NCI-H69 (cell line): ENCODE measurements at regions not wholly inside any gene's neighbourhood (a gene's known extent, or its start where the extent isn't known, plus 50 kb on each side); places are given as distances from the start of the nearest gene placed in this dataset.

Source experiments
- DNase-seq: peaks from one replicate; lab custom pipeline; 2025; lab: John Stamatoyannopoulos, UW

DNA sequence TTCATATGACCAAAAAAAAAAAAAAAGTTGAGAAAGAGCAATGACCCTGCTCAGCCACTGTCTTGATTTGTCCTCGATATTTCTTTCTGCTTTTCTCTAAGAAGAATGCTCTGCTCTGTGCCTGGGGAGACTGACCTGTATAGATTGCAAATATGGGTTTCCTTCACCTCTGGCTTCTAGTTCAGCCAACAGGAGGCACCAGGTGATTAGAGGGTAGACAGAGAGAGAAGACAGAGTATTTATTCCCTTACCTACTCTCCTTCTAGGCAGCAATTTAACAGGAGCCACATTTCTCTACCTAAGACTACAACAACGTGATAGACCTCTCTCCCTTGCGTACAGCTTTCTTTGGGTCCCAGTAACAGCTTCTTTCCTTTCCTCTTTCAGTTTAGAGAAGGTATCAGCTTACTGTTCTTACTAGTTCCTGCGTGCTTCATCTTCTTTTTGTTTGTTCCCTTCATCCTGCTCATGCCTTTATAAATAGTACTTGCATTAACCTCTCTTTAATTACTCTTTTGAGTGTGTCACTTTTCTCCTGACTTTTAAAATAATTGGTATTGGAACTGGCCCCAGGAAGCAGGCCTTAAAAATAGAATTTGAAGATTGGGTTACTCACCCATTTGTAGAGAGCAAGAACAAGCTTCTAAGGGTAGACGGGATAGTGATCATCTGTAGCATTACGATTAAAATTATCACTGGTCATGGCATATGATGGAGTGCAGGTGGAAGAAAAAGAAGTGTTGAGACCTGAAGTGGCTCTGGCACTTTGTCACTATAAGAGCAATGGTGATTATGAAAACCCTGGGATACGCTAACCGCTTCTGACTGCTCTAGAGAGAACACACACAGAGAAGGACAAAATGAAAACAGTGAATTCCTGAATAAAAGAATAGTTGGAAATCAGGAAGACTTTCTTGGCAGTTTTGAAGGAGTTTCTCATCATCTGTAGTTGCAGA lies 161.2 kb upstream of the FSTL4 start:
- peak; percentile 56 for DNase-seq

DNA sequence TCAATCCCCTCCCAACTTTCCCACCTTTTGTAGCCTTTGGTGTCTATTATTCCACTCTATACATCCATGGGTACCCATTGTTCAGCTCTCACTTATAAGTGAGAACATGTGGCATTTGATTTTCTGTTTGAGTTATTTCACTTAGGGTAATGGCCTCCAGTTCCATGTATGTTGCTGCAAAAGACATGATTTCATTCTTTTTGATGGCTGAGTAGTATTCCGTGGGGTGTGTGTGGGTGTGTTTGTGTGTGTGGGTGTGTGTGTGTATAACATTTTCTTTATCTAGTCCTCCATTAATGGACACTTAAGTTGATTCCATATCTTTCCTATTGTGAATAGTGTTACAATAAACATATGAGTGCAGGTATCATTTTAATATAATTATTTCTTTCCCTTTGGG lies 157.5 kb upstream of the FSTL4 start:
- no peak for DNase-seq

DNA sequence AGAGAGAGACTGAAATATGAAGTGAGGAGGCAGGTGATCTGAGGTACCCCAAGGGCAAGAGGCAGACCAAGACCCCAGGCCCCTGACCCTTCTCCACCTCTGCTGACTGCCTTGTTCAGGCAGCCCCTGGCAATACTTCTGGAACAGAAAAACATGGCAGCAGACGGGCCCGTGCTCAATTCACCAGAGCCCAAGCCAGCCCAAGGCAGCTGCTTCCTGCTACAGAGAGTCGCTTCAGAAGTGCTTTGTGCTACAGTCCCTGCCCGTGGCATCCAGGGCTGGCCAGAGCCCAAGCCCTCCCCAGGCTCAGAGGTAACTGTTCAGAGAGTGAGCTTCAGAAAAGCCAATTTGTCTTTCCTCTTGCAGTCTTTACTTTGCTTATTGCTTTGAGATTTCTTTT lies 151.4 kb upstream of the FSTL4 start:
- DNase-seq, result no peak

DNA sequence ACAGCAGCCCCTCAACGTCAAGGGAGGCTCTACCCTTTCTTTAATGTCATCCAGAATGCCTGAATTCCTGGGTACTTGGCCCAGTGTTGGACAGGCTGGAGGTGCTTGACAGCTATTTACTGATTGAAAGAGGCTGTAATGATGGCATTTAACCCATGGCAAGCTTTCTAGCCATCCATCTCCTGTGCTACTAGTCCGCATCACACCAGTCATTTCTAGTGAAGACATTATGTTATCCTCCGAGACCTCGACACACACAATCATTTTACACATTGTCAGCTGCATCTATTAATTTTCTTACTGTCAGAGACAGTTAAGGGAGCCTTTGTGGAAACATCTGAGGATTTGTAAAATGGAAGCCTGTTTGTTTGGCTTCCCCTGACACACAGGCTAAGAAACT lies 149.3 kb upstream of the FSTL4 start:
- DNase-seq, result no peak

DNA sequence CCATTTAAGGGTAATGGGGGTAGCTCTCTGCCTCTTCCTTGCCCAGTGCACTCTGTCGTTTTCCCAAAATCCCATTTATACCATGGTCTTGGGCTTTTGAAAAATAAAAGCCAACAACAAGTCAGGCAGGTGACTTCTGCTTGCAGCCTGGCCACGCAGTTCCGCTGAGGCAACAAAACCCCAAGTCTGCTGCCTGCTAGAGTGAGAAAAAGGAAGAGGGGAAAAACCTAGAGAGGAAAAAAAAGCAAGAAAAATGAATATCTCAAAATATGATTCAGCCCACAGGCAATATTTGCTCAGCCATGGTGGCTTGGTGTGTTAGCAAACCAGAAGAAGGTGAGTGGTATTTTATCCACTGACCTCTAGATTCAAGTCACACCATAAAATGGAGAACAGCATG lies 148.2 kb upstream of the FSTL4 start:
- no peak for DNase-seq

DNA sequence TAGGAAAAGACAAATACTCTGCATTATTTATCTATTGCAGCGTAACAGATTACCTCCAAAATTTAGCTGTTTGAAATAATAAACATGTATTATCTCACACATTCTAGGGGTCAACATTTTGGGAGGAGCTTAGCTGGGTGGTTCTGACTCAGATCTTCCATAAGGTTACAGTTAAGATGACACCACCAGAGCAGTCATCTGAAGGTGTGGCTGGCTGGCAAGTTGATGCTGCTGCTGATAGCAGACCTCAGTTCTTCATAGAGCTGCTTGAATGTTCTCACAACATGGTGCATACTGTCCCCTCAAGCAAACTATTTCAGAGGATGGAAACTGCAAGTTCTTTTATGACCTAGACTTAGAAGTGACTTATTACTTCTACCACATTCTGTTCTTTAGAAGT lies 146.3 kb upstream of the FSTL4 start:
- no peak for DNase-seq

DNA sequence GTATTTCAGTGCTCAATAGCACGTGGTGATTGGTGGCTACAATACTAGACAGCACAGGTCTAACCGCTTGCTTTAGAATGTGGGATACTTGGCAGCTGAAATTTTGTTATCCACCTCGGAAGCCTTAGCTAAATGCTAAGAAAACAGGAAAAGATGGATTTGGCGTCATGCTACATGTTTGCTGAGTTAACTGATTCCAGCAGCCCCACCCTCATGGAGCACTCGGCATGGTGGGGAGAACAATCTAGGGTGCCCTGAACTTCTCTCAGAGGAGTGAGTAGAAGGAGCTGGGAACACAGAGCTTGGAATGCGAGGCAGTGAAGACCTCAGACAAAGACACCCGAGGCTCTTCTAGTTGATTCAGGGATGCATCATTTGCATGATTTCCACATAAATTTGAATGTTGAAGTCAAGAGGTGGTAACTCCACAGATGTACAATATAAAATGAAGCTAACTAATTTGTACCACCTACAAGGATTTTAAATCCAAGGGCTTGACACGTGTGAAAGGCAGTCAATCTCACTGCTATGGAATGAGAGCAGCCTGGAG lies 145.1 kb upstream of the FSTL4 start:
- DNase-seq, result no peak

DNA sequence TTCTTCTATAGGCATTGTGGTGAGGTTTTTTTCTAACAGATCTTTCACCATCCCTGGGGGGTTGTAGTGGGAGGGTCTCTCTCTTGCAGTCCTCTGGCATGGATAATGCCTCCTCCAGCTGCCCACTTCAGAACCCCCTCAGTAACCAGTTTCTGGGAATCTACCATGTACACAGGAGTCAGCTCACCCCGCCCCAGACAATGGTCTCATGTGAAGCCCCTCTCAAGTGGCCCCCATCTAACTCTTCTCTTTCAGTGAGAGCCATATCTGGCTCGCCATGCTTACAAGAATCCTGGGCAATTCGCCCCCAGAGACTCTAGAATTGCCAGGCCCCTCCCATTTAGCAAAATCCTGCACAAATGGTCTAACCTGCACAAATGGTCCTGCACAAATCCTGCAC lies 144.4 kb upstream of the FSTL4 start:
- no peak for DNase-seq

DNA sequence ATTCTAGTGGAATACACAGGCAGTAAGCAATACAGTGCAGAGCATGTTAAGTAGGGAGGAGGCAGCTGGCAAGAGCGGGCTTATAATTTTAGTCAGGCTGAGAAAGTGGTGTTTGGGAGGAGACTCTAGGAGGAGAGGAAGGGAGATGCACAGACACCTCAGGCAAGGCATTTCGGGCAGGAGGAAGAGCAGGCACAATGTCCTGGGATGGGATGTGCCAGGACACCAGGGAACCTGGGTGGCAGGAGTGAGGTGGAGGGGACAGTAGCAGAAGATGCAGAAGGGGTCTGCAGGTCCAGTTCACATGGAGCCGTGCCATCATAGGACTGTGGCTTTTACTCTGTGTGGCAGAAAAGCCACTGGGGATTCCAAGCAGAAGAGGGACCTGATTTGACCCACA lies 143.7 kb upstream of the FSTL4 start:
- no peak for DNase-seq

DNA sequence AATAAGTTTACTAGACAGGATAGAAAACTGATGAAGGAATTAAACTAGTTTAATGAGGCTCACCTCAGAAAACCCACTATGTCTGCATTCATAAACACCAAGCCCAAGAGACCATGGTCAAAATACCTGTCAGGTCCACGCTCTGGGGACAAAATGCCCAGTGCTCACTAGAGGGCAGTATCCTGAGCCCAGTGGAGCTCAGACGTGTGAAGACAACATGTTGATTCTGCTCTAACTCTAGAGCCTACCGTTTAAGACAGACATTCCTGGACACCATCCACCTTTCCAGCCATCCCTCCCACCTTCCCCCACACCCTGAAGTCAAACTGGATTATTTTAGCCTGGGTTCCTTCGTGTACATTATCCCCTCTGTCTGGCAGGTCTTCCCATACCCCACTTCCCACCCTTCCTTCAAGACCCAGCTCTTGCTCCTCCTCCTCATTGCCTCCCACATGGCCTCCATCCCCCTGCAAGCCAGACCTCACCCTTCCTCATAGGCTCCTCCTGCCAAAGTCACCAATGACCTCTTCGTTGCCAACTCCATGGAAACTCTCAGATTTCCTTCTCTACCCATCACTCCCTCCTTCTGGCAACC lies 142.3 kb upstream of the FSTL4 start:
- peak; percentile 78 for DNase-seq

DNA sequence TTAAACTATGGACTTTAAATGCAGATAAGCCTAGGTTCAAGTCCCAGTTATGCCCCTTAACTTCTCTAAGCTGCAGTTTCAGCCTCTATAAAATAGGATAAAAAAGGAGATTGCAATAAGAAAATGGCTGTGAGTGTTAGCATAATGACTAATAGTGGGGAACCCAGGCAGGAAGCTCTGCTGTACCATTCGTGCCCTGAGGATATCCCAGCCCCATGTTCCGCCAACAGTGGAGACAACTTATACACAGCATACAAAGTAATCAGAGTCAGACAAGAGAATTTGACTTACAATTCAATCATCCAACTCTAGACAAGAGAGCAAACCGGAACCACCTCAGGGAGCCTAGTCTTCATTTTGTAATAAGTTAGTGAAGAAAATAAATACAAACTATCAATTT lies 141.5 kb upstream of the FSTL4 start:
- peak; percentile 67 for DNase-seq

DNA sequence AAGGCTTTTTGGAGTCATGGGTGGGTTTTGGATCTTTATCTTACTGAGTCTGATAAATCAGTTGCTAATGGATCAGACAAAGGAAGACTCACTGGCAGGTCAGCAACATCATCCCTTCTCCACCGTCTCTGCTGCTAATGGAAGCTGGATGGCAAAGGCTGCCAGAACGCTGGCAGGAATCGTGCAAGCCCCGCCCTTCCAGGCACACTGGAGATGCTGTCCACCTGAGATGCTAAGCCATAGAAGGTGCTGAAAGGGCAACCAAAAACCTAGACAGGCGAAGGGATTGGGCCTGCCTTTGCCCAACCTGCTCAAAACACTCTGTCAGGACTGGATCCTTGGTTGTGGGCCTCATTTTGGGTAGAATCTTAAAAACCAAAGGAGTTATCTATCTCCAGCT lies 139.5 kb upstream of the FSTL4 start:
- peak; percentile 59 for DNase-seq

DNA sequence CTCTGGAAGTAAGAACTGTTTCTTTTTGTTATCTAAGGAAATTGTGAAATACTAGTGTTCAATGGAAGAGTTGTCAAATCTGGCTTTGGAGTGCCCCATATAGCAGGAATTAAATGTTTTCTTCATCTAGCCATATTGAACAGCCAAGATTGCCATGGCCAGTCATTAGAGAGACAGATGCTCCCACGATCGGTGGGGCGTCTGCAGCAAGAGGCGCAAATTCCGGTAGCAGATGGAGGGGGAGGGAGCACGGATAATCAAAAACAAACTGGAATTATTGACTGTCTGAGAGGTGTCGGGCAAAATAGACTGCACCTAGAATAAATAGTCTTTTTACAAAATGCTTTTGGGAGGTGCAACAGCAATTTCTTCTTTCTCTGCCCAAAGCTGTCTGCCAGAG lies 139.1 kb upstream of the FSTL4 start:
- DNase-seq, result peak; percentile 61

DNA sequence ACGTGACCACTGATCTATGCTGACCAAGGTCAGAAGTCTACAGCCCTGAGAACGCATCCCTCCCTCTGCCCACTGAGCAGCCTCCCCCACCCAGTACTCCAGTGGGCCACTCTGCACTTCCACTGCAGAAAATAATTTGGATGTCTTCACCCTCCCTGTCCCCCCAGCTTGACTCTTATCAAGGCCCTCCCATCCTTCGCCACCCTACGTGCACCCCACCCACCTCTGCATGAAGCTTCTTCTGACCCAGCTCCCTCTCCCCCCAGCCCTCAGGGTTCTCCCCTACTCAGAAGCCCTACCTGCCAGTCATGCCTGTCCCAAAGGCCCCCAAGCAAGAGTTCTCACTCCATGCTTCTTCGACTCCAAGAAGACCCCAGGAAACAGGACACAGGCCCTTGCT lies 138.5 kb upstream of the FSTL4 start:
- DNase-seq, result no peak

DNA sequence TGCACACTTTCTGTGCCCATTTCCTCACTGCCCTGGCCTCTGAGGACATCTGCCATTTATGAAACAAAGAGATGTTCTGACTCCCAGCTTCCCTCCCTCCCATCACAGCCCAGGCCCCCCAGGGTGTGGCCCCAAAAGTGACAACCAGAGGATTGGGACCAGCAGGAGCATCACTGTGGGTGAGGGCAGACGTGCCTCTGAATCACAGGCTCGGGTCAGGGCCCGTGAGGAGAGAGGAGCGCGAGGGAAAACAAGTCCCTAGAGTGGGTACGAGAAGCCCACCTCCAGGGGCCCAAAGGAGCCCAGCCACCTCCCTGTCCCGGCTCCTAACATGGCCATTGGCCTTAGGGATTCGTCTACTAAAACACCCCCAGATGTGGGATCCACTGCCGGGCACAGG lies 138.0 kb upstream of the FSTL4 start:
- DNase-seq, result no peak

DNA sequence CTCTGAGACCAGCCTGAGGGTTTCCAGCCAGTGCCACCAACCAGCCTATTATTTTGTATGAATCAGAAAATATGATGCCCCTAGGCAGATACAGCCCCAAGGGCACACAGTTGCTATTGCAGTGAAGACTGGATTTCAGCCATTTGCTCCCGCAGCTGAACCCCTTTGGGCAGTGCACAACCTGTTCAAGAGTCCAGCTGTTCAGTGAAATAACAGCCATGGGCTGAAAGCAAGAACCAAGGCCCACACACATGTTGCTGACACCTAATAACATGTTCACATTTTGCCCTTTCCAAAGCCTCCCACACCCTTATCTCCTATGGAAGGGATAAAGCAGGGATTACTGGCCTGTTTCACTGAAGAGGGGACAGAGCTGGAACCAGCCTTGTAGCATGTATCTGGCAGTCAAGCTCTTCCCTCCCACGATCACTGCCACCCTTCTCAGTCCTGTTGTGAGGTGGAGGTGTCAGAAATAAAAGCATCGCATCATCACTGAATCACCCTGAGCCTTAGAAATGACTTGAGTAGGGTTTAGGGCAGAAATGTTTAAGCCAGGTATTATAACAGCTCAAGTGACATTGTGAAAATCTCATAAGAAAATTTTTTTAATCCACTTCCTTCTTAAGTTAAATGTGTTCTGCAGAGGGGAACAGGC lies 137.1 kb upstream of the FSTL4 start:
- peak; percentile 57 for DNase-seq

DNA sequence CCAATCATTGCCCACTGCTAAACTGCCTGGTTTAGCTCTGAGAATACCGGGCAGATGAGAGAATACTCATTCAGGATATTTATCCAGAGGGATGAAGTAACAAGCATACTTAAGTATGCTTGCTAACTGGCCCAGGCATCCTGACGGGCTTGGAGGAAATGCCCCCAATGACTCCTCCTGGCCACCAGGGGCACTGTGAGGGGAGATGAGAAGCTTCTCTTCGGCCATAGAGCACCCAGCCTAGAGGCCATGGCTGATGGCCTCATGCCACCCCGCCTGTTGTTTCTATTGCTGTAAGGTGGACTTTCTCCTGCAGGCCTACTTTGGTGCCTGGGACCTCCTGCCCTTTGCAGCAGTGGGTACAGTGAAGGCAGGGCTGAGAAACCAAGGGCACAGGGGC lies 134.5 kb upstream of the FSTL4 start:
- peak; percentile 60 for DNase-seq

DNA sequence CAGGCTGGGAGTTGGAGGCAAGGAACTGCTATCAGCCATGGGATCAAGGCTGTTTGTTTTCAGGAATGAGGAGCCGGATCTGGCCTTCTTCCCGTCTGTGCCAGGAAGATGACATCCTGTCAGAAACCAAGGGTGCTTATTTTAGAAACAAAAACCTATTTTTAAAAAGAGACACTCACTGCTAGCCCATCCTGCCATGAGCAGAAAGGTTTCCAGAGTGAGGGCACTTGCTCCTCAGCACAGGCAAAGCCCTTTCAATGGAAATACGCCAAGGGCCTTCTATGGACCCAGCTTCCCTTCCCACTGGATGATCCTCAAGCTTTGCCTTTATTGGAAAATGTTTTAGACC lies 132.6 kb upstream of the FSTL4 start:
- no peak for DNase-seq

DNA sequence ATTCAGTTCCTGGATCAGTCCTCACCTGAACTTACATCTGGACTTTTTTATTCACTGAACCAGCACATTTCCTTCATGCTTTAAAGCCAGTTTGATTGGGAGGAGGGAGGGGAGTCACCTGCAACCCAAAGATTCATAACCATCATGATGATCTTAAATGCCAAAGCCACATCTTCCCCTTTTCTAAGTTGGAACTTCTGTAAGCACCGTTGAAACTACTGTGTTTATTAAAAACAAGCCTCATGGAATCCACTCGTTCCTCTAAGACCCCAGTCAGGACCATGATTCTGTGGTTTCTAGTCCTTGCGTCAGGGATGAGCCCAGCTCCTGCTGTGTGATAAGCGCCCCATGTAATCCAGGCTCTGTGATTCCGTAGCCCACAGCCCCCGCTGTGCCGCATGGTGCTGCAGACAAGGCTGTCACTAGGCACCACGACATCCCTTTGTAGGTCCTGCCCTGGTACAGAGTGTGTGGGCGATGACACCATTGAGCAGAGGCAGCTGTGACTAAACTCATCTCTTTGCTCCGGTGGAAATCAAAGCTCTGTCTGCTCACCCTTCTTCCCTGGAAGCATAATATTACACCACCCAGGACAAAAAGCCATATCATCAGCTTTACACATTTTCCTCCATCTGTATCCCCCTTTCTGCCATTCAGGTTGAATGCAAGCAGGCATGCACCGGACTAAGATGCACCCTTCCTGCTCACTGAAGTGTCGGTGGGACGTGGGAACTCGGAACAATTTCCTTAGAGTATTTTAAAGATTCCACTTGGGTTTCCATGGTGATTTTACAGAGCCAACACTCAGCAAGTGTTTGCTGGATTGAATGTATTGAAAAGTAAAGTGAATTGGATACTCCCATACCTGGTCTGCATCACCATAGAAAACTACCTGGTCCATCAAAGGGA lies 132.0 kb upstream of the FSTL4 start:
- DNase-seq, result no peak

DNA sequence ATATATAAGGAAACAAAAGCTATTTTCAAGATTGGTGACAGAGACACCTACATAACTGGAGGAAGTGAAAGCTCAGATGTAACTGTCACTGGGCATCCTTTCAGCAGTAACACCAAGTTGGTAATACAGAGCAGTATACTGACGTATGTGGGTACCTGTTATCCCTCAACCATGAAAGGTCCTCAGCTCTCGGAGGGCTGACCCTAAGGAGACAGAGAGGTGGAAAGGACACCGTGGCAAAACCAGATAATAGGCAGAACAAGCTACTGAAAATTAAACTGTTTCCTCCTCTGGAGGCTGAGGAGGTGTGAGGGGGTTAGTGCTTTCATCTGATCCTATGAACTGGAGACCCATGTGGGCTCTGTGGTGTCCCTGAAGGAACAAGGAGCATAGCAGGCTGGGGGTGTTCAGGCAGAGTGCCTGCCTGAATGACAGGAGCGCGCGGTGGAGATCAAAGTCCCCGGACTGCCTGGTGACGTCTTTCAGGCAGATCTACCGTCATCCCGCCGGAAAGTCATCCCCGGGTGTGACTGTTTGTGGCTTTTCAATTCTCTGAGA lies 130.2 kb upstream of the FSTL4 start:
- no peak for DNase-seq

DNA sequence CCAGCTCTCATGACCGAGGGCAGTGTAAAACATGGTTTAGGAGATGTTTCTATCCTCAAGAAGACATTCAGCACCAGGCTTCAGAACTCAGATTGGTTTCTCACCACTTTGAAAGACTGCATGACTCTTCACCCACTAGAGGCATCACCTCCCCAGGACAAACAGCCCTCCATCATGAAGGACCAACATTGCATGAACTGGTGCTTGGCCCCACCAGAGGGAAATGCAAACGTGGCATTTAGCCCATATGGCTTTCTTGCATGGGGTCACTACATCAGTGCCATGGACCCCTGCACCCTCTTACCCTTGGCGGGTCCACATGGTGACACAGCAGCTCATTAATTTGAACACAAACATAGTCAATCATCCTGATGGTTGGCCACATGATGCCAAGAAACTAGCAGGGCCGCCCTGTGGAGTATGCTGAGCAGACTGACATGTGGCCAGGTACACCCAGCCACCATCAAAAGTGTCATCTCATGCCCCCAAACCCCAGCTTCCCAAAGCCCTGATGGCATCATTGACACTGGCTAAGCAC lies 129.5 kb upstream of the FSTL4 start:
- no peak for DNase-seq
